Lung microvascular endothelial cell (primary cell): ENCODE measurements at regions not wholly inside any gene's neighbourhood (a gene's known extent, or its start where the extent isn't known, plus 50 kb on each side); places are given as distances from the start of the nearest gene placed in this dataset.
"Not testable (repeated sequence)": the region's sequence is repeated elsewhere in the genome, so short reads cannot be mapped to it uniquely, and the experiment has no call there.

Source experiments
- DNase-seq, 2 donors: peaks; one replicate each; pipeline versions ENCODE4 v3.0.0 to v3.0.0-alpha.2; 2010; ENCODE audit warnings: low read depth in 2 of 2

DNA sequence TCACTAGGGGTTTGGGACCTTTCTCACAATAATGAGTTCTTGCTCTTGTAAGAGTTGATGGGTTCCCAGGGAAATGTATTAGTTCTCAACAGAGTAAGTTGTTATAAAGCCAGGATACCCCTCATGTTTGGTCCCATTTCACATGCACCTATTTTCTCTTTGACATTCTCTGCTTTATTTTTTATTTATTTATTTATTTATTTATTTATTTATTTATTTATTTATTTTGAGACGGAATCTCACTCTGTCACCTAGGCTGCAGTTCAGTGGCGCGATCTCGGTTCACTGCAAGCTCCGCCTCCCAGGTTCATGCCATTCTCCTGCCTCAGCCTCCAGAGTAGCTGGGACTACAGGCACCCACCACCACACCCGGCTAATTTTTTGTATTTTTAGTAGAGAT lies 52.2 kb downstream of the ACTRT1 start:
- DNase-seq, result not testable (repeated sequence)

- no peak for DNase-seq
Observed at GRCh38 chrX:127963696-127964095, 88.5 kb downstream of the ACTRT1 start.

GRCh38 chrX:127947450-127947849 lies 104.8 kb downstream of the ACTRT1 start:
- DNase-seq, result no peak

DNA sequence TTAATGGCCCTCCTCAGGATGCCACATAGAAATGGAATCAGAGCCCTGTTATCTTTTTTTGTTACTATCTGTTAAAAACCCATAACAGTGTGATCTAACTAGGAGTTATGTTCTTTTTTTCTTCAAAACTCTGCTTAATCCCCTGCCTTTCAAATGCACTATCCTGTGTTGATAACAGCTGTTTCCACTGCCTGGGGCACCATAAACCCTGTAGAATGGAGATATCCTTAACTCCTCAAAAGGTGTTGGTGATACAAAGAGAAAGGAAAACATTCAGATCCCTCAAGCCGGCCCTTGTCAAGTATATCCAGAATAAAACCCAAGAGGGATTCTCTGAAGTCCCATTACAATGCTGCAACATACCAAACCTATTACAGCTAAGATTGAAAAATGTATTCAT lies 108.6 kb downstream of the ACTRT1 start:
- DNase-seq, result no peak

GRCh38 chrX:127908384-127908783 lies 143.8 kb downstream of the ACTRT1 start:
- DNase-seq, result no peak

DNA sequence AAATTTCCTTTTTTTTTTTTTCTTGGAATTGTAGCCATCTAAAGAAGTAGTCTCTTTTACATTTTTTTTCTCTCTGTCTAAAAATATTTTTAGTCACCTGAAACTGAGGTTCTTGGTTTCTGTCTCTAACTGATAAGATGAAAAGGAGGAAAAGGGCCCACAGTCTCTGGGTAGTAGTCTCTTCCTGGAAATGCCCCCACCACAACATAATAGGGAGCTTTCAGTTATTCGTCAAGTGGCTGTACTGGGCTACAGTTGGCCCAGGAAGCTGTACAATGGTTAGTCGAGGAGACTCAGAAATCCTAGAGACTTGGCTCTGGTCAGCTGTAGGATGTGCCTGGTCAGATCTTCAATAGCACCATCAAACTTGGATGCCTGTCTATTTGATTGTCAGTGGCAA lies 163.4 kb downstream of the ACTRT1 start:
- DNase-seq, result no peak

DNA sequence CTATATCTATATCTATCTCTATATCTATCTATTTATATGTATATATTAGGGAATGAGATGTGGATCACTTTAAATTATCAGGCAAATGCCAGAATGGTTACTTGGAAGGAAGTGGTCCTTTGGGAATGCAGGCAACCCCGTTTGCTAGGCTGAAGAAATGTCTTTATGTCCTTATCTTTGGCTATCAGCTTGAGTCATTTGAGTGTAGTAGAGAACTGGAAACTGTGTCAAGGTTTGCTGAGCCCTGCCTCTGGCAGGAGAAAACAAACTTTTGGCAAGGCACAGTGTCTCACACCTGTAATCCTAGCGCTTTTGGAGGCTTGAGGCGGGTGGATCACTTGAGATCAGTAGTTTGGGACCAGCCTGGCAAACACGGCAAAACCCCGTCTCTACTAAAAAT lies 167.3 kb downstream of the ACTRT1 start:
- no peak for DNase-seq

GRCh38 chrX:127879585-127879984 lies 172.6 kb downstream of the ACTRT1 start:
- peak in 1 of 2 donors; percentile 4 for DNase-seq

GRCh38 chrX:127877318-127877717 lies 174.9 kb downstream of the ACTRT1 start:
- no peak for DNase-seq

GRCh38 chrX:127873637-127874036 lies 178.6 kb downstream of the ACTRT1 start:
- no peak for DNase-seq

DNA sequence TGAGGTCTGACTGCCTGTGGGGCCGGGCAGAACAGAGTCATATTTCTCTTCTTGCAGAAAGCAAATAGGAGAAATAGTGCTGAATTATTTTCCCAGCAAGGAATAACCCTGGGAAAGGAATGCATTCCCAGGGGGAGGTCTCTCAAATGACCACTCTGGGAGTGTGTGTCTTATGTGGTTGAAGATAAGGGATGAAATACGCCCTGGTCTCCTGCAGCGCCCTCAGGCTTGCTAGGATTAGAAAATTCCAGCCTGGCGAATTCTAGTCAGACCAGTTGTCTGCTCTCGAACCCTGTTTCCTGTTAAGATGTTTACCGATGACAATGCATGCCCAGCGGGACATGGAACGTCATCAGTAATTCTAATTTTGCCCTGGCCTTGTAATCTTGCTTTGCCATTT lies 185.3 kb downstream of the ACTRT1 start:
- not testable (repeated sequence) for DNase-seq

- no peak for DNase-seq
Observed at GRCh38 chrX:127861611-127862010, 190.6 kb downstream of the ACTRT1 start.
